ENCODE measurements at regions not wholly inside any gene's neighbourhood (a gene's known extent, or its start where the extent isn't known, plus 50 kb on each side); places are given as distances from the start of the nearest gene placed in this dataset.
"Not testable (repeated sequence)": the region's sequence is repeated elsewhere in the genome, so short reads cannot be mapped to it uniquely, and the experiment has no call there.

GRCh38 chr1:219090607-219091006 lies 83.1 kb upstream of the LYPLAL1 start:
- DNase-seq (ENCODE audit: low spot score): no peak

GRCh38 chr1:219092206-219092605 lies 81.5 kb upstream of the LYPLAL1 start:
- no peak for DNase-seq (ENCODE audit: low spot score)

GRCh38 chr1:219099307-219099706 lies 74.4 kb upstream of the LYPLAL1 start:
- no peak for DNase-seq (ENCODE audit: low spot score)

- DNase-seq (ENCODE audit: low spot score): no peak
These were observed 73.6 kb upstream of the LYPLAL1 start for GRCh38 chr1:219100059-219100458.

- not testable (repeated sequence) for DNase-seq (ENCODE audit: low spot score)
These were observed 71.2 kb upstream of the LYPLAL1 start for GRCh38 chr1:219102466-219102865.

- DNase-seq (ENCODE audit: low spot score): no peak
These were observed 67.8 kb upstream of the LYPLAL1 start for GRCh38 chr1:219105893-219106292.

- no peak for DNase-seq (ENCODE audit: low spot score)
These were observed 64.2 kb upstream of the LYPLAL1 start for GRCh38 chr1:219109424-219110018.

GRCh38 chr1:219113261-219113660 lies 60.4 kb upstream of the LYPLAL1 start:
- no peak for DNase-seq (ENCODE audit: low spot score)

- DNase-seq (ENCODE audit: low spot score): no peak
These were observed 59.7 kb upstream of the LYPLAL1 start for GRCh38 chr1:219114014-219114413.

- DNase-seq (ENCODE audit: low spot score): no peak
These were observed 53.8 kb upstream of the LYPLAL1 start for GRCh38 chr1:219119839-219120238.

- no peak for DNase-seq (ENCODE audit: low spot score)
These were observed 52.8 kb upstream of the LYPLAL1 start for GRCh38 chr1:219120624-219121544.

GRCh38 chr1:219121679-219122078 lies 52.0 kb upstream of the LYPLAL1 start:
- no peak for DNase-seq (ENCODE audit: low spot score)

GRCh38 chr1:219123036-219123435 lies 50.6 kb upstream of the LYPLAL1 start:
- no peak for DNase-seq (ENCODE audit: low spot score)

Measured in SW480 (cell line).